Caco-2 (cell line): ENCODE measurements at regions not wholly inside any gene's neighbourhood (a gene's known extent, or its start where the extent isn't known, plus 50 kb on each side); places are given as distances from the start of the nearest gene placed in this dataset.

ENCODE experiments used
- BruUV-seq: library from RNA; stranded (reverse); fragments of 400-500 nt; replicated peaks from 2 replicates; lab custom pipeline; 2021; lab: Mats Ljungman, UMichigan
- CTCF ChIA-PET: fragments of 300-600 bp; sonication (Branson Sonifier 250); formaldehyde crosslinking; loops from one replicate; lab custom pipeline; 2022; ENCODE audit warnings: antibody characterized with exemption; lab: Charles Lee
- POLR2A ChIA-PET: fragments of 300-600 bp; sonication (Branson Sonifier 250); formaldehyde crosslinking; loops from one replicate; lab custom pipeline; 2022; ENCODE audit warnings: antibody characterized with exemption; lab: Charles Lee
- DNase-seq, 2 experiments: peaks; one replicate each; pipeline versions ENCODE4 v3.0.0 to v3.0.0-alpha.2; 2020 to 2022
- H3K27me3 ChIP-seq: replicated peaks from 2 replicates; pipeline ENCODE4 v1.6.0; 2011; ENCODE audit warnings: low read length; ENCODE audit not compliant: control insufficient read depth, insufficient read depth
- H3K36me3 ChIP-seq: 2 replicates; pipeline ENCODE4 v1.5.1; 2011; ENCODE audit warnings: low read length; ENCODE audit not compliant: control insufficient read depth, insufficient read depth
- H3K4me1 ChIP-seq: fragments of 250-450 bp; sonication (Bioruptor Pico); 2 replicates; pipeline ENCODE4 v1.5.1; 2020; ENCODE audit warnings: mild to moderate bottlenecking
- H3K4me3 ChIP-seq: 2 replicates; pipeline ENCODE4 v1.5.1; 2011; ENCODE audit warnings: low read depth, mild to moderate bottlenecking, control low read depth, low read length
- H3K9me3 ChIP-seq: fragments of 250-450 bp; sonication (Bioruptor Pico); 2 replicates; pipeline ENCODE4 v1.5.1; 2020; ENCODE audit warnings: mild to moderate bottlenecking, moderate library complexity
- H3K27ac Mint-ChIP-seq: one replicate; pipeline ENCODE4 v1.8.0; 2022; ENCODE audit warnings: mixed read lengths; ENCODE audit not compliant: unreplicated experiment
- H3K27me3 Mint-ChIP-seq: one replicate; pipeline ENCODE4 v1.8.0; 2022; ENCODE audit warnings: mixed read lengths; ENCODE audit not compliant: insufficient read depth, unreplicated experiment
- H3K36me3 Mint-ChIP-seq: one replicate; pipeline ENCODE4 v1.8.0; 2022; ENCODE audit warnings: mild to moderate bottlenecking, mixed read lengths; ENCODE audit not compliant: insufficient read depth, unreplicated experiment
- H3K4me1 Mint-ChIP-seq: one replicate; pipeline ENCODE4 v1.8.0; 2022; ENCODE audit warnings: low read depth, mixed read lengths; ENCODE audit not compliant: unreplicated experiment
- H3K4me3 Mint-ChIP-seq: one replicate; pipeline ENCODE4 v1.8.0; 2022; ENCODE audit warnings: mild to moderate bottlenecking, moderate library complexity, mixed read lengths; ENCODE audit not compliant: unreplicated experiment
- H3K9me3 Mint-ChIP-seq: one replicate; pipeline ENCODE4 v1.8.0; 2022; ENCODE audit warnings: mixed read lengths; ENCODE audit not compliant: unreplicated experiment
- intact Hi-C: fragments of 100-400 bp; cut with micrococcal nuclease; formaldehyde crosslinking; loops from one replicate; pipeline ENCODE4 v1.10.0; 2022; ENCODE audit not compliant: unreplicated experiment
- TF ChIP-seq, protein P1 (sequence below), 2 experiments: fragments of 200-600 bp in 1 of 2; IDR thresholded peaks; 1 replicate in 1 of 2; 2 replicates in 1 of 2; pipeline versions ENCODE4 v1.5.1 to v1.8.0; 2011 to 2022; ENCODE audit warnings: antibody characterized with exemption in 1 of 2, control low read depth in 1 of 2, inconsistent platforms in 1 of 2, low read depth in 1 of 2, low read length in 1 of 2, mild to moderate bottlenecking in 1 of 2, moderate library complexity in 1 of 2; ENCODE audit not compliant: insufficient read depth in 1 of 2, severe bottlenecking in 1 of 2, unreplicated experiment in 1 of 2

DNA sequence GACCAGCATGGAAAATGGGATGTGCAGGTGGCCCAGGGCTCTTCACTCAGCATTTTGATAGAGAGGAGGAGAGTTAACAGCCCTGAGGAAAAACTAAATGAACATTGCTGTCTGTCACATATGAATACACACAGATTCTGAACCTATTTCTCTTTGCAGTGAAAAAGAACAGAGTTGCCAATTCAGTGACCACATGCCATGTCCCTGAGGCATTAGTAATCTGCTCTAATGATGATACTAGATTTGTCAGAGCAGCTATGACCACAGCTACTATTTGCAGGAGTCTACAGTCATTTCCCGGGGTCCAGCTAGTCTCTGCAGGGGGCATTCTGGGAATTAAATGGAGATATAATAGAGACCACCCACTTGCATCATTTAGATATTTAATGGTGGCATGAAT is 267.6 kb downstream of the TMX3 start:
- intact Hi-C loops, result no loop called here
- Histone ChIP-seq H3K36me3 (no peaks in the 10 kb centered on the region), H3K4me3 (no peak overlapping the region), H3K27me3 (no peaks in the 10 kb centered on the region), H3K4me1 (no peaks in the 10 kb centered on the region), H3K9me3 (no peaks in the 10 kb centered on the region)
- no peak for DNase-seq
- TF ChIP-seq, protein P1, sequence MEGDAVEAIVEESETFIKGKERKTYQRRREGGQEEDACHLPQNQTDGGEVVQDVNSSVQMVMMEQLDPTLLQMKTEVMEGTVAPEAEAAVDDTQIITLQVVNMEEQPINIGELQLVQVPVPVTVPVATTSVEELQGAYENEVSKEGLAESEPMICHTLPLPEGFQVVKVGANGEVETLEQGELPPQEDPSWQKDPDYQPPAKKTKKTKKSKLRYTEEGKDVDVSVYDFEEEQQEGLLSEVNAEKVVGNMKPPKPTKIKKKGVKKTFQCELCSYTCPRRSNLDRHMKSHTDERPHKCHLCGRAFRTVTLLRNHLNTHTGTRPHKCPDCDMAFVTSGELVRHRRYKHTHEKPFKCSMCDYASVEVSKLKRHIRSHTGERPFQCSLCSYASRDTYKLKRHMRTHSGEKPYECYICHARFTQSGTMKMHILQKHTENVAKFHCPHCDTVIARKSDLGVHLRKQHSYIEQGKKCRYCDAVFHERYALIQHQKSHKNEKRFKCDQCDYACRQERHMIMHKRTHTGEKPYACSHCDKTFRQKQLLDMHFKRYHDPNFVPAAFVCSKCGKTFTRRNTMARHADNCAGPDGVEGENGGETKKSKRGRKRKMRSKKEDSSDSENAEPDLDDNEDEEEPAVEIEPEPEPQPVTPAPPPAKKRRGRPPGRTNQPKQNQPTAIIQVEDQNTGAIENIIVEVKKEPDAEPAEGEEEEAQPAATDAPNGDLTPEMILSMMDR (IDR thresholded peaks at IDR 0.05; ENCODE audit: insufficient read depth in 1 of 2, low read depth in 1 of 2, low read length in 1 of 2, severe bottlenecking in 1 of 2, unreplicated experiment in 1 of 2), result no peak
- BruUV-seq, result no TSS peak
- Mint-ChIP-seq H3K27me3 (no peaks in the 10 kb centered on the region), H3K4me1 (no peaks in the 10 kb centered on the region), H3K27ac (no peak overlapping the region), H3K9me3 (no peaks in the 10 kb centered on the region), H3K36me3 (no peaks in the 10 kb centered on the region), H3K4me3 (no peak overlapping the region)
- POLR2A ChIA-PET, result no interaction called here
- CTCF ChIA-PET, result no interaction called here

- no peak overlapping the region for H3K27ac Mint-ChIP-seq
- no peaks in the 10 kb centered on the region for H3K27me3 Mint-ChIP-seq
- no TSS peak for BruUV-seq
- H3K4me1 ChIP-seq, result no peaks in the 10 kb centered on the region
- H3K9me3 Mint-ChIP-seq, result no peaks in the 10 kb centered on the region
- no peaks in the 10 kb centered on the region for H3K27me3 ChIP-seq
- H3K9me3 ChIP-seq, result no peaks in the 10 kb centered on the region
- DNase-seq, result no peak
- TF ChIP-seq, protein P1 (IDR thresholded peaks at IDR 0.05; ENCODE audit: insufficient read depth in 1 of 2, low read depth in 1 of 2, low read length in 1 of 2, severe bottlenecking in 1 of 2, unreplicated experiment in 1 of 2), result no peak
- ChIA-PET CTCF (no interaction called here), POLR2A (no interaction called here)
- no peaks in the 10 kb centered on the region for H3K36me3 Mint-ChIP-seq
- intact Hi-C loops, result no loop called here
- no peaks in the 10 kb centered on the region for H3K4me1 Mint-ChIP-seq
- H3K4me3 Mint-ChIP-seq, result no peak overlapping the region
- no peaks in the 10 kb centered on the region for H3K36me3 ChIP-seq
- H3K4me3 ChIP-seq, result no peak overlapping the region
Measured at GRCh38 chr18:68445668-68446426, 269.1 kb downstream of the TMX3 start.

DNA sequence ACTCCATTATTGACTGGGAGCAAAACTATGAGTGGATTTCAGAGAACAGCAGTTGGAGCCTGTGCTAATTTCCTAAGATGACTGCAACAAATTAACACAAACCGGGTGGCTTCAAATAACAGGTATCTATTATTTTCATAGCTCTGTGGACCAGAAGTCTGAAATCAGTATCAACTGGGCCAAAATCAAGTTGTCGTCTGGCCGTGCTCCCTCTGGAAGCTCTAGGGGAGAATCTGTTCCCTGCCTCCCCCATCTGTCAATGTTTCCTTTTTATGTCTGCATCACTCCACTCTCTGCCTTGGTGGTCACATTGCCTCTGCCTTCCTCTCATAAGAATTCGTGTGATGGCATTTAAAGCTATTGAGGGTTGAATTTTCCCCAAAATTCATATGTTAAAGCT is 269.8 kb downstream of the TMX3 start:
- Mint-ChIP-seq H3K9me3 (no peaks in the 10 kb centered on the region), H3K4me1 (no peaks in the 10 kb centered on the region), H3K36me3 (no peaks in the 10 kb centered on the region), H3K4me3 (no peak overlapping the region), H3K27me3 (no peaks in the 10 kb centered on the region), H3K27ac (no peak overlapping the region)
- Histone ChIP-seq H3K4me1 (no peaks in the 10 kb centered on the region), H3K9me3 (no peaks in the 10 kb centered on the region), H3K4me3 (no peak overlapping the region), H3K36me3 (no peaks in the 10 kb centered on the region), H3K27me3 (no peaks in the 10 kb centered on the region)
- ChIA-PET CTCF (no interaction called here), POLR2A (no interaction called here)
- no peak for DNase-seq
- BruUV-seq, result no TSS peak
- intact Hi-C loops, result no loop called here
- TF ChIP-seq, protein P1 (IDR thresholded peaks at IDR 0.05; ENCODE audit: insufficient read depth in 1 of 2, low read depth in 1 of 2, low read length in 1 of 2, severe bottlenecking in 1 of 2, unreplicated experiment in 1 of 2), result no peak
